ENCODE measurements at regions not wholly inside any gene's neighbourhood (a gene's known extent, or its start where the extent isn't known, plus 50 kb on each side); places are given as distances from the start of the nearest gene placed in this dataset.
A peak's percentile ranks its signal among the peaks of the same experiment; 100 is the strongest.

- TF ChIP-seq, protein P1, sequence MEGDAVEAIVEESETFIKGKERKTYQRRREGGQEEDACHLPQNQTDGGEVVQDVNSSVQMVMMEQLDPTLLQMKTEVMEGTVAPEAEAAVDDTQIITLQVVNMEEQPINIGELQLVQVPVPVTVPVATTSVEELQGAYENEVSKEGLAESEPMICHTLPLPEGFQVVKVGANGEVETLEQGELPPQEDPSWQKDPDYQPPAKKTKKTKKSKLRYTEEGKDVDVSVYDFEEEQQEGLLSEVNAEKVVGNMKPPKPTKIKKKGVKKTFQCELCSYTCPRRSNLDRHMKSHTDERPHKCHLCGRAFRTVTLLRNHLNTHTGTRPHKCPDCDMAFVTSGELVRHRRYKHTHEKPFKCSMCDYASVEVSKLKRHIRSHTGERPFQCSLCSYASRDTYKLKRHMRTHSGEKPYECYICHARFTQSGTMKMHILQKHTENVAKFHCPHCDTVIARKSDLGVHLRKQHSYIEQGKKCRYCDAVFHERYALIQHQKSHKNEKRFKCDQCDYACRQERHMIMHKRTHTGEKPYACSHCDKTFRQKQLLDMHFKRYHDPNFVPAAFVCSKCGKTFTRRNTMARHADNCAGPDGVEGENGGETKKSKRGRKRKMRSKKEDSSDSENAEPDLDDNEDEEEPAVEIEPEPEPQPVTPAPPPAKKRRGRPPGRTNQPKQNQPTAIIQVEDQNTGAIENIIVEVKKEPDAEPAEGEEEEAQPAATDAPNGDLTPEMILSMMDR (IDR thresholded peaks at IDR 0.05; ENCODE audit: control insufficient read depth, insufficient read depth, low read depth, low read length, missing control alignments), result no peak
- no peak for DNase-seq (ENCODE audit: low read depth)
- H3K4me3 ChIP-seq (ENCODE audit: control insufficient read depth, low read depth, low read length), result no peak overlapping the region
Measured at GRCh38 chr12:127473766-127474165, 793.2 kb upstream of the TMEM132C start.

GRCh38 chr12:127479256-127479655 lies 787.7 kb upstream of the TMEM132C start:
- peak; percentile 13 for DNase-seq (ENCODE audit: low read depth)

GRCh38 chr12:127480775-127481314 lies 786.1 kb upstream of the TMEM132C start:
- TF ChIP-seq, protein P1 (IDR thresholded peaks at IDR 0.05; ENCODE audit: control insufficient read depth, insufficient read depth, low read depth, low read length, missing control alignments), result no peak
- H3K4me3 ChIP-seq (ENCODE audit: control insufficient read depth, low read depth, low read length), result no peak overlapping the region
- DNase-seq (ENCODE audit: low read depth), result no peak

More at GRCh38 chr12:127479256-127479655, 787.7 kb upstream of the TMEM132C start:
- TF ChIP-seq, protein P1 (IDR thresholded peaks at IDR 0.05; ENCODE audit: control insufficient read depth, insufficient read depth, low read depth, low read length, missing control alignments), result no peak
- no peak overlapping the region for H3K4me3 ChIP-seq (ENCODE audit: control insufficient read depth, low read depth, low read length)

GRCh38 chr12:127482950-127483349 lies 784.0 kb upstream of the TMEM132C start:
- no peak overlapping the region for H3K4me3 ChIP-seq (ENCODE audit: control insufficient read depth, low read depth, low read length)
- DNase-seq (ENCODE audit: low read depth), result no peak
- TF ChIP-seq, protein P1 (IDR thresholded peaks at IDR 0.05; ENCODE audit: control insufficient read depth, insufficient read depth, low read depth, low read length, missing control alignments), result no peak

- DNase-seq (ENCODE audit: low read depth), result peak; percentile 87
- H3K4me3 ChIP-seq (ENCODE audit: control insufficient read depth, low read depth, low read length), result no peak overlapping the region
- TF ChIP-seq, protein P1 (IDR thresholded peaks at IDR 0.05; ENCODE audit: control insufficient read depth, insufficient read depth, low read depth, low read length, missing control alignments), result peak; percentile 80
Measured at GRCh38 chr12:127485528-127485927, 781.4 kb upstream of the TMEM132C start.

DNA sequence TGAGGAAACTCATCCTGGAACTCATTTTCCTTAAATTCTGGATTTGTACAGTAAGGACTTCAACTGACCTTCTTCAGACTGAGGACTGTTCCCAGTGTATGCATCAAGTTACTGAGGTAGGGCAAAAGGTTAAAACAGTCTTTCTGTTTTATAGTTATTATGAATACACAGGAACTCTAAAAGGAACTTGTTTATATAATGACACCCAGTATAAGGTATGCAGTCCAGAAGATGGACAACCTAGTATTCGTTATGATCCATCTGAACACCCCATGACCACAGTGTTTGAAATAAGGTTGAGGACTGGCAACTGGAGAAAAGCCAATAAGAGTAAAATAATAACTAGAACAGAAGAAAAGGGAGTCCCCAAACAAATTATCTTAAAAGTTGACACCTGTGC lies 779.9 kb upstream of the TMEM132C start:
- TF ChIP-seq, protein P1 (IDR thresholded peaks at IDR 0.05; ENCODE audit: control insufficient read depth, insufficient read depth, low read depth, low read length, missing control alignments), result no peak
- no peak for DNase-seq (ENCODE audit: low read depth)
- H3K4me3 ChIP-seq (ENCODE audit: control insufficient read depth, low read depth, low read length), result no peak overlapping the region
